ENCODE measurements at regions not wholly inside any gene's neighbourhood (a gene's known extent, or its start where the extent isn't known, plus 50 kb on each side); places are given as distances from the start of the nearest gene placed in this dataset.

- Mint-ChIP-seq H3K36me3 (ENCODE audit: low read depth) (no peaks in the 10 kb centered on the region), H3K4me1 (peaks cover 11% of the 10 kb centered on the region), H3K4me3 (no peak overlapping the region), H3K27ac (no peak overlapping the region), H3K27me3 (ENCODE audit: low read depth) (peaks cover 24% of the 10 kb centered on the region), H3K9me3 (no peaks in the 10 kb centered on the region)
- TF ChIP-seq CTCF (IDR thresholded peaks at IDR 0.05; ENCODE audit: unreplicated experiment in 3 of 3), result no peak
These were observed 80.3 kb upstream of the HHIP start for GRCh38 chr4:144565527-144566195.

GRCh38 chr4:144572660-144573059 lies 73.3 kb upstream of the HHIP start:
- Mint-ChIP-seq H3K27ac (no peak overlapping the region), H3K27me3 (ENCODE audit: low read depth) (peaks cover 7% of the 10 kb centered on the region), H3K9me3 (no peaks in the 10 kb centered on the region), H3K4me3 (no peak overlapping the region), H3K36me3 (ENCODE audit: low read depth) (no peaks in the 10 kb centered on the region), H3K4me1 (no peaks in the 10 kb centered on the region)
- no peak for TF ChIP-seq CTCF (IDR thresholded peaks at IDR 0.05; ENCODE audit: unreplicated experiment in 3 of 3)

- no peaks in the 10 kb centered on the region for H3K4me1 Mint-ChIP-seq
- no peak for TF ChIP-seq CTCF (IDR thresholded peaks at IDR 0.05; ENCODE audit: unreplicated experiment in 3 of 3)
- H3K27me3 Mint-ChIP-seq (ENCODE audit: low read depth), result peaks cover 7% of the 10 kb centered on the region
- H3K27ac Mint-ChIP-seq, result no peak overlapping the region
- H3K36me3 Mint-ChIP-seq (ENCODE audit: low read depth), result no peaks in the 10 kb centered on the region
- no peaks in the 10 kb centered on the region for H3K9me3 Mint-ChIP-seq
- no peak overlapping the region for H3K4me3 Mint-ChIP-seq
These were observed 72.0 kb upstream of the HHIP start for GRCh38 chr4:144574000-144574399.

- TF ChIP-seq CTCF (IDR thresholded peaks at IDR 0.05; ENCODE audit: unreplicated experiment in 3 of 3), result no peak
These were observed 71.4 kb upstream of the HHIP start for GRCh38 chr4:144574509-144574908.

GRCh38 chr4:144575181-144575580 lies 70.8 kb upstream of the HHIP start:
- Mint-ChIP-seq H3K27me3 (ENCODE audit: low read depth) (peaks cover 2% of the 10 kb centered on the region), H3K27ac (no peak overlapping the region)

More at GRCh38 chr4:144574509-144574908, 71.4 kb upstream of the HHIP start:
- Mint-ChIP-seq H3K27ac (no peak overlapping the region), H3K4me1 (no peaks in the 10 kb centered on the region), H3K9me3 (no peaks in the 10 kb centered on the region), H3K27me3 (ENCODE audit: low read depth) (peaks cover 7% of the 10 kb centered on the region), H3K4me3 (no peak overlapping the region), H3K36me3 (ENCODE audit: low read depth) (no peaks in the 10 kb centered on the region)

More at GRCh38 chr4:144575181-144575580, 70.8 kb upstream of the HHIP start:
- H3K4me1 Mint-ChIP-seq, result no peaks in the 10 kb centered on the region
- H3K4me3 Mint-ChIP-seq, result no peak overlapping the region
- no peak for TF ChIP-seq CTCF (IDR thresholded peaks at IDR 0.05; ENCODE audit: unreplicated experiment in 3 of 3)
- no peaks in the 10 kb centered on the region for H3K9me3 Mint-ChIP-seq
- no peaks in the 10 kb centered on the region for H3K36me3 Mint-ChIP-seq (ENCODE audit: low read depth)

All from nephron (organoid).